Caco-2 (cell line): ENCODE measurements at regions not wholly inside any gene's neighbourhood (a gene's known extent, or its start where the extent isn't known, plus 50 kb on each side); places are given as distances from the start of the nearest gene placed in this dataset.

Experiments
- BruUV-seq: library from RNA; stranded (reverse); fragments of 400-500 nt; replicated peaks from 2 replicates; lab custom pipeline; 2021; lab: Mats Ljungman, UMichigan
- CTCF ChIA-PET: fragments of 300-600 bp; sonication (Branson Sonifier 250); formaldehyde crosslinking; loops from one replicate; lab custom pipeline; 2022; ENCODE audit warnings: antibody characterized with exemption; lab: Charles Lee
- POLR2A ChIA-PET: fragments of 300-600 bp; sonication (Branson Sonifier 250); formaldehyde crosslinking; loops from one replicate; lab custom pipeline; 2022; ENCODE audit warnings: antibody characterized with exemption; lab: Charles Lee
- DNase-seq, 2 experiments: peaks; one replicate each; pipeline versions ENCODE4 v3.0.0 to v3.0.0-alpha.2; 2020 to 2022
- H3K27me3 ChIP-seq: replicated peaks from 2 replicates; pipeline ENCODE4 v1.6.0; 2011; ENCODE audit warnings: low read length; ENCODE audit not compliant: control insufficient read depth, insufficient read depth
- H3K36me3 ChIP-seq: 2 replicates; pipeline ENCODE4 v1.5.1; 2011; ENCODE audit warnings: low read length; ENCODE audit not compliant: control insufficient read depth, insufficient read depth
- H3K4me1 ChIP-seq: fragments of 250-450 bp; sonication (Bioruptor Pico); 2 replicates; pipeline ENCODE4 v1.5.1; 2020; ENCODE audit warnings: mild to moderate bottlenecking
- H3K4me3 ChIP-seq: 2 replicates; pipeline ENCODE4 v1.5.1; 2011; ENCODE audit warnings: low read depth, mild to moderate bottlenecking, control low read depth, low read length
- H3K9me3 ChIP-seq: fragments of 250-450 bp; sonication (Bioruptor Pico); 2 replicates; pipeline ENCODE4 v1.5.1; 2020; ENCODE audit warnings: mild to moderate bottlenecking, moderate library complexity
- H3K27ac Mint-ChIP-seq: one replicate; pipeline ENCODE4 v1.8.0; 2022; ENCODE audit warnings: mixed read lengths; ENCODE audit not compliant: unreplicated experiment
- H3K27me3 Mint-ChIP-seq: one replicate; pipeline ENCODE4 v1.8.0; 2022; ENCODE audit warnings: mixed read lengths; ENCODE audit not compliant: insufficient read depth, unreplicated experiment
- H3K36me3 Mint-ChIP-seq: one replicate; pipeline ENCODE4 v1.8.0; 2022; ENCODE audit warnings: mild to moderate bottlenecking, mixed read lengths; ENCODE audit not compliant: insufficient read depth, unreplicated experiment
- H3K4me1 Mint-ChIP-seq: one replicate; pipeline ENCODE4 v1.8.0; 2022; ENCODE audit warnings: low read depth, mixed read lengths; ENCODE audit not compliant: unreplicated experiment
- H3K4me3 Mint-ChIP-seq: one replicate; pipeline ENCODE4 v1.8.0; 2022; ENCODE audit warnings: mild to moderate bottlenecking, moderate library complexity, mixed read lengths; ENCODE audit not compliant: unreplicated experiment
- H3K9me3 Mint-ChIP-seq: one replicate; pipeline ENCODE4 v1.8.0; 2022; ENCODE audit warnings: mixed read lengths; ENCODE audit not compliant: unreplicated experiment
- CTCF ChIP-seq, 2 experiments: fragments of 200-600 bp in 1 of 2; IDR thresholded peaks; 1 replicate in 1 of 2; 2 replicates in 1 of 2; pipeline versions ENCODE4 v1.5.1 to v1.8.0; 2011 to 2022; ENCODE audit warnings: antibody characterized with exemption in 1 of 2, control low read depth in 1 of 2, inconsistent platforms in 1 of 2, low read depth in 1 of 2, low read length in 1 of 2, mild to moderate bottlenecking in 1 of 2, moderate library complexity in 1 of 2; ENCODE audit not compliant: insufficient read depth in 1 of 2, severe bottlenecking in 1 of 2, unreplicated experiment in 1 of 2
- intact Hi-C: fragments of 100-400 bp; cut with micrococcal nuclease; formaldehyde crosslinking; loops from one replicate; pipeline ENCODE4 v1.10.0; 2022; ENCODE audit not compliant: unreplicated experiment

GRCh38 chr2:153780241-153780640 lies 91.5 kb upstream of the GALNT13 start:
- H3K27me3 Mint-ChIP-seq: no peaks in the 10 kb centered on the region
- H3K36me3 Mint-ChIP-seq: no peaks in the 10 kb centered on the region
- CTCF ChIA-PET: no interaction called here
- intact Hi-C loops: no loop called here
- no peak overlapping the region for H3K4me3 Mint-ChIP-seq
- Histone ChIP-seq H3K4me3 (no peak overlapping the region), H3K36me3 (no peaks in the 10 kb centered on the region), H3K4me1 (no peaks in the 10 kb centered on the region), H3K27me3 (no peaks in the 10 kb centered on the region), H3K9me3 (no peaks in the 10 kb centered on the region)
- no peak for DNase-seq
- H3K27ac Mint-ChIP-seq: no peak overlapping the region
- H3K4me1 Mint-ChIP-seq: no peaks in the 10 kb centered on the region
- TF ChIP-seq CTCF (IDR thresholded peaks at IDR 0.05; ENCODE audit: insufficient read depth in 1 of 2, low read depth in 1 of 2, low read length in 1 of 2, severe bottlenecking in 1 of 2, unreplicated experiment in 1 of 2): no peak
- no TSS peak for BruUV-seq
- POLR2A ChIA-PET: no interaction called here
- no peaks in the 10 kb centered on the region for H3K9me3 Mint-ChIP-seq

GRCh38 chr2:153786016-153786415 lies 85.7 kb upstream of the GALNT13 start:
- Mint-ChIP-seq H3K27ac (no peak overlapping the region), H3K4me3 (no peak overlapping the region), H3K9me3 (peaks cover 8% of the 10 kb centered on the region), H3K27me3 (no peaks in the 10 kb centered on the region), H3K4me1 (no peaks in the 10 kb centered on the region), H3K36me3 (no peaks in the 10 kb centered on the region)
- Histone ChIP-seq H3K4me1 (no peaks in the 10 kb centered on the region), H3K36me3 (no peaks in the 10 kb centered on the region), H3K4me3 (no peak overlapping the region), H3K9me3 (no peaks in the 10 kb centered on the region), H3K27me3 (no peaks in the 10 kb centered on the region)
- intact Hi-C loops: loop anchor here (2.0 kb wide), 2 partner anchors 33 to 589 kb away; no protein-coding TSS in a partner anchor
- POLR2A ChIA-PET: no interaction called here
- DNase-seq: no peak
- CTCF ChIA-PET: no interaction called here
- BruUV-seq: no TSS peak
- TF ChIP-seq CTCF (IDR thresholded peaks at IDR 0.05; ENCODE audit: insufficient read depth in 1 of 2, low read depth in 1 of 2, low read length in 1 of 2, severe bottlenecking in 1 of 2, unreplicated experiment in 1 of 2): no peak

GRCh38 chr2:153787612-153788011 lies 84.1 kb upstream of the GALNT13 start:
- intact Hi-C loops: loop anchor here (2.0 kb wide), 2 partner anchors 31 to 587 kb away; no protein-coding TSS in a partner anchor
- Mint-ChIP-seq H3K9me3 (peaks cover 8% of the 10 kb centered on the region), H3K27me3 (no peaks in the 10 kb centered on the region), H3K4me3 (no peak overlapping the region), H3K36me3 (no peaks in the 10 kb centered on the region), H3K4me1 (no peaks in the 10 kb centered on the region), H3K27ac (no peak overlapping the region)
- Histone ChIP-seq H3K36me3 (no peaks in the 10 kb centered on the region), H3K4me3 (no peak overlapping the region), H3K9me3 (no peaks in the 10 kb centered on the region), H3K27me3 (no peaks in the 10 kb centered on the region), H3K4me1 (no peaks in the 10 kb centered on the region)
- POLR2A ChIA-PET: no interaction called here
- CTCF ChIA-PET: no interaction called here
- DNase-seq: no peak
- BruUV-seq: no TSS peak
- no peak for TF ChIP-seq CTCF (IDR thresholded peaks at IDR 0.05; ENCODE audit: insufficient read depth in 1 of 2, low read depth in 1 of 2, low read length in 1 of 2, severe bottlenecking in 1 of 2, unreplicated experiment in 1 of 2)
